GM10266 (cell line): ENCODE measurements at regions not wholly inside any gene's neighbourhood (a gene's known extent, or its start where the extent isn't known, plus 50 kb on each side); places are given as distances from the start of the nearest gene placed in this dataset.
A peak's percentile ranks its signal among the peaks of the same experiment; 100 is the strongest.

Experiments
- DNase-seq: peaks from one replicate; pipeline ENCODE4 v3.0.0; 2012; ENCODE audit errors: extremely low spot score
- TF ChIP-seq, protein P1 (sequence below): IDR thresholded peaks from 2 replicates; pipeline ENCODE4 v1.5.1; 2012; ENCODE audit warnings: mild to moderate bottlenecking, low read depth; ENCODE audit not compliant: control insufficient read depth, insufficient read depth; ENCODE audit errors: missing control alignments

DNA sequence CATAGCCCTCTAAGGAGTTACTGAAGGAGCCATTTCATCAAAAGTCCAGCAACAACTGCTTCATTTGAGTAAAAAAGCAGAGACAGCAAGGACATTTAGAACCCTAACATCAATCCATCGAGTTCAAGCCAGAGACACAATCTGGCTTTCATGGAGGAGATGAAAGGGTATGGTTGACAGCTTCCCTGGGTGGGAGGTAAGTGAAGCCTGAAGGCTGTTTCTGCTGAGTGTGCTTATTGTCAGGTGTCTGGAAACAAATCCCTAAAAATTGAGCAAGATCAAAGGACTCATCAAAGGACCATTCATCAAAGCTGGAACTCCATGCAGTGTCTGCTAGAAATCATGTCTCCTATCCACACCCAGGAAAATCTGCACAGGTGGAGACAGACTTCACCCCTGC is 104.4 kb upstream of the CCDC196 start:
- DNase-seq, result no peak
- TF ChIP-seq, protein P1, sequence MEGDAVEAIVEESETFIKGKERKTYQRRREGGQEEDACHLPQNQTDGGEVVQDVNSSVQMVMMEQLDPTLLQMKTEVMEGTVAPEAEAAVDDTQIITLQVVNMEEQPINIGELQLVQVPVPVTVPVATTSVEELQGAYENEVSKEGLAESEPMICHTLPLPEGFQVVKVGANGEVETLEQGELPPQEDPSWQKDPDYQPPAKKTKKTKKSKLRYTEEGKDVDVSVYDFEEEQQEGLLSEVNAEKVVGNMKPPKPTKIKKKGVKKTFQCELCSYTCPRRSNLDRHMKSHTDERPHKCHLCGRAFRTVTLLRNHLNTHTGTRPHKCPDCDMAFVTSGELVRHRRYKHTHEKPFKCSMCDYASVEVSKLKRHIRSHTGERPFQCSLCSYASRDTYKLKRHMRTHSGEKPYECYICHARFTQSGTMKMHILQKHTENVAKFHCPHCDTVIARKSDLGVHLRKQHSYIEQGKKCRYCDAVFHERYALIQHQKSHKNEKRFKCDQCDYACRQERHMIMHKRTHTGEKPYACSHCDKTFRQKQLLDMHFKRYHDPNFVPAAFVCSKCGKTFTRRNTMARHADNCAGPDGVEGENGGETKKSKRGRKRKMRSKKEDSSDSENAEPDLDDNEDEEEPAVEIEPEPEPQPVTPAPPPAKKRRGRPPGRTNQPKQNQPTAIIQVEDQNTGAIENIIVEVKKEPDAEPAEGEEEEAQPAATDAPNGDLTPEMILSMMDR, result no peak

DNA sequence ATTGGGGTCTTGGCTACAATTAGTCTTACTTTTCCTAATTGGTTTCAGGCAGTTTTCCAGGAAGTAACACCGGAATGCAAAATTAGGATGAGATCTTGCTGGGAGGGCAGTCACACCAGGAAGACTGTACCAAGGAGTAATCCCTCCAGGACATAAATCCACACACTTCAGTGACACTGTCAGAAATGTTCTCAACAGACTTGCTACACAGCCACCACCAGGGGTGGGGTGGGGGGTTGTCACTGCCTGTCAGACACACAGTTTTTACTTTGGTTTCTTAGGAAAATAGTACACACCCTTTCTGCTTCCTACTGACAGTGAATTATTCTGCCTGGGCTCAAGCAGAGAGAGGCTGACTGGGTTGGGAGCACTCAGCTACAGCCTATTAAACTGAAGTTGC is 102.9 kb upstream of the CCDC196 start:
- TF ChIP-seq, protein P1, result no peak
- no peak for DNase-seq

DNA sequence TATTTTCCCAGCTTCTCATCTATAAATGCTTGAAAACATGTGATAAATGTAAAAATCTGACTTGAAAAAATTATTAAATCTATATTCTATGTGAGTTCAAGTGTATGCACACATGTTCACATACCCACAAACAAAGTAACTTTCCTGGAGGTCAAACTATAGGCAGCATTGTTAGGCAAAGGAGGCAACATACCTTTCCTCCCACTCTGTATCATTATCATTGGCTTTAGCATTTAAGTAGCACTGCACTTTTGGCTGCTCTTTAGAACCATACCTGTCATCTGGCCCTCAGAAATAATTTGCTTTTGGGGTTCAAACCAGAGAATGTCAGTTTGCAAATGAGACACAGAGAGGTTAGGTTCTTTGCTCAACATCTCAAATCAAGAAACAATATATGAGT is 102.4 kb upstream of the CCDC196 start:
- TF ChIP-seq, protein P1, result no peak
- no peak for DNase-seq

DNA sequence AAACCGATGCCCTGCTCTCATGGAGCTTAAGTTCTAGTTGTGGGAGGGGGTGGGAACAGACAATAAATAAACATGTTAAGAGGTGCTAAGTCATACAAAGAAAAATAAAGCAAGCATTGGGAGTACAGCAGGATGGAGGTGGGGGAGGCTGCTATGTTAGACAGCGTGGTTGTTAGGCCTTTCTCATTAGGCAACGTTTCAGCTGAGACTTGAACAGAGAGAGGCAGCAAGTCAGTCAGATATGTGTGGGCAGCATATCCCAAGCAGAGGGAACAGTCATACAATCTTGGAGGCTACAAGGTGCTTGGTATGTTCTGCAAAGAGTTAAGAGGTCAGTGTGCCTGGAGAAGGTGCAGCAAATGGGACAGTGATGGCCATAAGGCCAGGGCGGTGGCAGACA is 97.7 kb upstream of the CCDC196 start:
- no peak for DNase-seq
- TF ChIP-seq, protein P1, result no peak

DNA sequence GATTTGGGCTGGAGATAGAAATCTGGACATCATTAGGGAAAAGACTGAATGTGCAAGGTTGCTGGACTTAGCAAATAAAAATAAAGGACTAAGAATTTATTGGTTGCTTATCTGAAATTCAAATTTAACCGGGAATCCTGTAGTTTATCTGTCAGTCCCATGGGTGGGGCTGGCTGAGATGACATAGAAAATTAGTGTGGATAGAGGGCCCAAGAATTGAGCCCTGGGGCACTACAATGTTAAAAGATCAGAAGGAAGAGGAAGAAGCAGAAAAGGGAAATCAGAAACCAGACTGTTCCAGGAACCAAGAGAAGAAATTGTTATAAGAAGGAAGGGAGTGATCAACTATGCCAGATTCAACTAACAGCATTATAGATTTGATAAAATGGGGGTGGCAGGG is 96.7 kb upstream of the CCDC196 start:
- TF ChIP-seq, protein P1, result no peak

DNA sequence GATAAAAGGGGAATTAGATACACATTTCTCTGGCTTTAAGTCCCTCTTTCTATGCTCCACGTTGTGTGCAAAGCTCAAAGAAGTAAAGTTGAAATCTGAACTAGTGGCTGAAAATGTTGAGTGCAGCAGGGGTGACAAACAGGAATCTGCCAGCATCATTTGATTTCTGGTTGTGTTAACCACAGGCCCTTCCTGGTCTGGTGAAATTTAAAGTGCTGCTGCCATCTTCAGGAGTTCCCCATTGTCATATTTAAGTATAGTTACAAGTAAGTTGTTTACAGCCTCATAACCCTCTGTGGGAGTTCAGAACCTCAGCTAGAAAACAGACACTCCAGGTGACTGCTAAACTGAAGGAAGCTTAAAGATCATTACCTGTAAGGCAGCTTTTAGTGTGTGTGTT is 90.9 kb upstream of the CCDC196 start:
- DNase-seq, result peak; percentile 38
- TF ChIP-seq, protein P1, result peak; percentile 18

More for the DNA sequence above, 96.7 kb upstream of the CCDC196 start:
- no peak for DNase-seq

DNA sequence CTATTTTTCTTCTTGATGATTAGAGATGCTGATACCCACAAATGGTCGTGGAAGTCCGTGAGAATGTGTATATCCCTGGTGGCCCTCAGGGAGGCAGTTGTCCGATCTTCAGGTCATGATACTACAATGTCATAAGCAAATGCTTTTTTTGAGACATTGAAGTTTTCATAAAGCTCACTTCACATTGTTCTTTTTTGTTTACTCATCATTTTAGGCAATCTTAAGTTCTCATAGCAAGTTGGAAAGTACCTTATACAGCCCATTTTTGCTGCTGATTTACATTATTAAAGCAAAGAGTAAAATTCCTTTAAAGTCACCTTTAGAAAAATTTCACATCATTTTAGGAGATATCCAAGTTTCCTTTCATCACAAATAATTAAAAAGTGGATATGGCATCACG is 90.0 kb upstream of the CCDC196 start:
- no peak for DNase-seq
- TF ChIP-seq, protein P1, result no peak
